K562 (cell line): ENCODE measurements at regions not wholly inside any gene's neighbourhood (a gene's known extent, or its start where the extent isn't known, plus 50 kb on each side); places are given as distances from the start of the nearest gene placed in this dataset.

Experiments
- ATAC-seq: fragments of 200-7000 bp; cut with Tn5 transposase; 3 replicates; pipeline ENCODE4 v1.9.1; 2020; ENCODE audit warnings: moderate library complexity
- BruUV-seq: library from RNA; stranded (reverse); fragments of 400-500 nt; replicated peaks from 2 replicates; lab custom pipeline; 2021; lab: Mats Ljungman, UMichigan
- CTCF ChIA-PET: fragments of 300-600 bp; formaldehyde crosslinking; extraction: SDS; loops from one replicate; lab custom pipeline; 2021; ENCODE audit warnings: low intra/inter-chr PET ratio; lab: Yijun Ruan, JAX
- POLR2A ChIA-PET: fragments of 300-600, 350-650 bp; sonication (Branson Sonifier 250); formaldehyde crosslinking; extraction: SDS; loops from one replicate; lab custom pipeline; 2021; ENCODE audit warnings: antibody characterized with exemption, inconsistent platforms; lab: Yijun Ruan, JAX
- DNase-seq, 4 experiments: peaks; one replicate each; pipeline versions ENCODE4 v3.0.0 to v3.0.0-alpha.2; 2011 to 2018; ENCODE audit warnings: low spot score in 3 of 4, mixed read lengths in 3 of 4; ENCODE audit errors: extremely low read depth in 1 of 4
- FAIRE-seq: peaks from 2 replicates; lab custom pipeline; 2011; peaks lifted over from hg19 to GRCh38; lab: Jason Lieb, UNC
- H2AFZ ChIP-seq: 2 replicates; pipeline ENCODE4 v1.6.0; 2011; ENCODE audit warnings: low read depth, low read length, control low read depth, inconsistent platforms
- H3K27ac ChIP-seq: fragments of 200-600 bp; 3 replicates; pipeline ENCODE4 v1.8.0; 2011; ENCODE audit warnings: low read depth, mild to moderate bottlenecking, control low read depth, inconsistent platforms, low read length, moderate library complexity, mixed read lengths; ENCODE audit errors: extremely low read depth
- H3K27me3 ChIP-seq, 2 experiments: fragments of 300-600 bp in 1 of 2; 2 replicates in 1 of 2; 3 replicates in 1 of 2; pipeline versions ENCODE4 v1.6.0 to v1.8.0; 2011; ENCODE audit warnings: inconsistent platforms in 2 of 2, low read length in 2 of 2, mild to moderate bottlenecking in 1 of 2, mixed read lengths in 1 of 2, moderate library complexity in 1 of 2; ENCODE audit not compliant: control insufficient read depth in 2 of 2, insufficient read depth in 2 of 2
- H3K36me3 ChIP-seq: fragments of 300-600 bp; 3 replicates; pipeline ENCODE4 v1.8.0; 2011; ENCODE audit warnings: mild to moderate bottlenecking, low read length, inconsistent platforms; ENCODE audit not compliant: control insufficient read depth, insufficient read depth
- H3K4me1 ChIP-seq, 2 experiments: fragments of 200-600 bp in 1 of 2; replicated peaks in 1 of 2; 2 replicates in 1 of 2; 3 replicates in 1 of 2; pipeline versions ENCODE4 v1.5.1 to v1.8.0; 2011; ENCODE audit warnings: inconsistent platforms in 2 of 2, low read length in 2 of 2, mild to moderate bottlenecking in 1 of 2, mixed read lengths in 1 of 2, moderate library complexity in 1 of 2; ENCODE audit not compliant: control insufficient read depth in 2 of 2, insufficient read depth in 2 of 2
- H3K4me2 ChIP-seq: 2 replicates; pipeline ENCODE4 v1.6.1; 2011; ENCODE audit warnings: low read length, control low read depth, inconsistent platforms, mixed read lengths; ENCODE audit not compliant: insufficient read depth
- H3K4me3 ChIP-seq: fragments of 200-600 bp; sonication (generic), shearing (Covaris generic); 2 replicates; pipeline ENCODE4 v1.5.1; 2016; ENCODE audit warnings: control low read depth, inconsistent platforms
- H3K79me2 ChIP-seq: fragments of 200-600 bp; 3 replicates; pipeline ENCODE4 v1.8.0; 2011; ENCODE audit warnings: low read length, inconsistent platforms; ENCODE audit not compliant: control insufficient read depth, insufficient read depth
- H3K9ac ChIP-seq, 2 experiments: 2 replicates each; pipeline versions ENCODE4 v1.6.0 to v1.6.1; 2011; ENCODE audit warnings: low read depth in 2 of 2, low read length in 2 of 2, control low read depth in 1 of 2, inconsistent platforms in 1 of 2, mild to moderate bottlenecking in 1 of 2, mixed read lengths in 1 of 2; ENCODE audit not compliant: insufficient read depth in 1 of 2
- H3K9me1 ChIP-seq: one replicate; pipeline ENCODE4 v1.6.0; 2011; ENCODE audit warnings: inconsistent platforms, mild to moderate bottlenecking, low read length, moderate library complexity; ENCODE audit not compliant: control insufficient read depth, insufficient read depth
- H3K9me3 ChIP-seq: replicated peaks from 2 replicates; pipeline ENCODE4 v1.5.1; 2011; ENCODE audit warnings: low read depth, low read length, inconsistent platforms; ENCODE audit not compliant: control insufficient read depth, insufficient read depth
- H4K20me1 ChIP-seq: replicated peaks from 2 replicates; pipeline ENCODE4 v1.6.1; 2011; ENCODE audit warnings: low read length, inconsistent platforms, mixed read lengths; ENCODE audit not compliant: control insufficient read depth, insufficient read depth
- BMI1 ChIP-seq: fragments of 150-350 bp; IDR thresholded peaks from 2 replicates; pipeline ENCODE4 v1.6.1; 2014; ENCODE audit warnings: low read length
- HBP1 ChIP-seq: fragments of 450-650 bp; formaldehyde crosslinking; IDR thresholded peaks from 2 replicates; pipeline ENCODE4 v1.4.0; 2022; ENCODE audit warnings: missing genetic modification characterization
- NCOA2 ChIP-seq, 2 experiments: fragments of 450-650 bp; IDR thresholded peaks; 2 replicates each; pipeline ENCODE4 v1.6.1; 2018; ENCODE audit warnings: mild to moderate bottlenecking in 2 of 2, moderate library complexity in 1 of 2; ENCODE audit not compliant: partially characterized antibody in 2 of 2
- ZBTB11 ChIP-seq, 3 experiments: fragments of 200-800 bp in 1 of 3; fragments of 250-450 bp in 1 of 3; fragments of 450-650 bp in 1 of 3; sonication (Bioruptor Pico) in 1 of 3; sonication (Bioruptor generic) in 1 of 3; formaldehyde crosslinking in 1 of 3; IDR thresholded peaks; 2 replicates each; pipeline versions ENCODE4 v1.6.1 to v1.8.0; 2016 to 2022; ENCODE audit warnings: mild to moderate bottlenecking in 2 of 3, missing genetic modification characterization in 2 of 3, missing compliant biosample characterization in 1 of 3, moderate library complexity in 1 of 3
- ZNF124 ChIP-seq: sonication (generic); formaldehyde crosslinking; IDR thresholded peaks from 2 replicates; pipeline ENCODE4 v1.8.1; 2022; ENCODE audit warnings: missing genetic modification reagents
- ZNF277 ChIP-seq: fragments of 250-450 bp; sonication (Bioruptor Pico); IDR thresholded peaks from 2 replicates; pipeline ENCODE4 v1.8.0; 2022; ENCODE audit warnings: inconsistent platforms, mild to moderate bottlenecking, moderate library complexity, borderline replicate concordance
- ZNF395 ChIP-seq: fragments of 200-800 bp; sonication (Bioruptor generic); IDR thresholded peaks from 2 replicates; pipeline ENCODE4 v1.6.1; 2017; ENCODE audit warnings: missing genetic modification characterization, missing compliant biosample characterization
- ZNF589 ChIP-seq: fragments of 200-800 bp; sonication (Bioruptor generic); IDR thresholded peaks from 2 replicates; pipeline ENCODE4 v1.6.1; 2016; ENCODE audit warnings: low read depth, missing genetic modification characterization, missing compliant biosample characterization
- WGBS: fragments of 100-300 bp; shearing (Covaris generic); methylation state at CpG from one replicate; pipeline ENCODE4 v1.1.6; 2016; ENCODE audit warnings: low coverage, mixed read lengths; ENCODE audit not compliant: insufficient coverage; ENCODE audit errors: missing lambda C conversion rate; 5-methylcytosine and 5-hydroxymethylcytosine counted together
- in situ Hi-C: fragments of 300-500 bp; cut with MboI; formaldehyde crosslinking; loops from 4 replicates; pipeline ENCODE4 v1.15.0; 2018; ENCODE audit warnings: inconsistent platforms, mixed read lengths
- intact Hi-C: fragments of 100-400 bp; cut with micrococcal nuclease; formaldehyde crosslinking; loops from 2 replicates; pipeline ENCODE4 v1.14.2; 2022

DNA sequence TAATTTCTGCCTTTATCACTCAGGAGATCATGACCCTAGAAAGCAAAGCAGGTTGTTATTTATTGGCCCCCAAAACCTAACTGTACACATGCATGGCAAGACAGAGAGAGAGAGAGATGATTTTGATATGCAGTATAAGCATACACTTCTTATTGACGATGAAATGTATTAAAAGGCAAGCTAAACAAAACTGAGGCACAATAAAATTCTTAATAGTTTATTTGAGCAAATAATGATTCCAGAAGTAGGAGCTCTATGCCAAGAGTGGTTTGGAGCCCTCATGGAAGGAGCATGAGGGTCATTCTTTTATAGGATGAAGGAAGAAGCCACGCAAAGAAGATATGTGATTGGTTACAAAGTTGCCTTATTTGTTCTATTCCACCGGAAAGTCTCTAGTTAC, 616.0 kb downstream of the FBXO15 start (continued):
- TF ChIP-seq HBP1 (CRISPR knock-in tag) = no peak

DNA sequence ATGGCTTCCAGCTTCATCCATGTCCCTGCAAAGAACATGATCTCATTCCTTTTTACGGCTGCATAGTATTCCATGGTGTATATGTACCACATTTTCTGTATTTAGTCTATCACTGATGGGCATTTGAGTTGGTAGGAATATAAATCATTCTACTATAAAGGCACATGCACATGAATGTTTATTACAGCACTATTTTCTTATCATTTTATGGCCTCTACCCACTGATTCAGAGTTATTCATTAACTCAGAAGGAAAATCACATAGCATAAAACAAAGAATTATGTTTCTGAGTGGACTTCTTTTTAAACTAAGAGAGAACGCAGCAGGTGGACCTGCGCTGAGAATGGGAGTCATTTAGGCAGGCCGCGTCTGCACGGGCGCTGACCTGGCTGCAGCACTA, 619.6 kb downstream of the FBXO15 start:
- Histone ChIP-seq H4K20me1 (no peaks in the 10 kb centered on the region), H3K4me3 (no peak overlapping the region), H3K9ac (no peak overlapping the region), H3K4me2 (no peak overlapping the region), H3K27ac (no peak overlapping the region), H3K27me3 (no peaks in the 10 kb centered on the region), H2AFZ (no peak overlapping the region), H3K36me3 (no peaks in the 10 kb centered on the region), H3K79me2 (no peaks in the 10 kb centered on the region), H3K9me3 (no peaks in the 10 kb centered on the region), H3K9me1 (no peaks in the 10 kb centered on the region), H3K4me1 (no peaks in the 10 kb centered on the region)
- no peak for ATAC-seq
- BruUV-seq = no TSS peak
- ChIA-PET CTCF (no interaction called here), POLR2A (no interaction called here)
- DNase-seq = no peak
- intact Hi-C loops = no loop called here
- in situ Hi-C loops = no loop called here
- FAIRE-seq = no peak
- WGBS = 0% methylated on average over 7 of the region's 7 CpGs
- TF ChIP-seq ZNF277 (CRISPR knock-in tag) = no peak
- no peak for TF ChIP-seq ZNF589 (CRISPR knock-in tag)
- no peak for TF ChIP-seq ZNF395 (CRISPR knock-in tag)
- no peak for TF ChIP-seq BMI1
- no peak for TF ChIP-seq NCOA2 (IDR thresholded peaks at IDR 0.05; ENCODE audit: partially characterized antibody in 2 of 2)
- TF ChIP-seq ZBTB11 (CRISPR knock-in tag; IDR thresholded peaks at IDR 0.05) = no peak
- TF ChIP-seq ZNF124 (CRISPR knock-in tag) = no peak
- TF ChIP-seq HBP1 (CRISPR knock-in tag) = no peak
